HL-60 (cell line): ENCODE measurements at regions not wholly inside any gene's neighbourhood (a gene's known extent, or its start where the extent isn't known, plus 50 kb on each side); places are given as distances from the start of the nearest gene placed in this dataset.

Source experiments
- DNase-seq, 2 experiments: peaks; one replicate each; pipeline ENCODE4 v3.0.0-alpha.2; 2010 to 2020; ENCODE audit warnings: low read depth in 1 of 2, low spot score in 1 of 2
- H3K27ac ChIP-seq: fragments of 250-450 bp; sonication (Bioruptor Pico); replicated peaks from 2 replicates; pipeline ENCODE4 v1.5.1; 2020; ENCODE audit warnings: mild to moderate bottlenecking, moderate library complexity
- H3K27me3 ChIP-seq: fragments of 250-450 bp; sonication (Bioruptor Pico); 2 replicates; pipeline ENCODE4 v1.5.1; 2021; ENCODE audit warnings: mild to moderate bottlenecking, moderate library complexity; ENCODE audit not compliant: insufficient read depth, poor library complexity, severe bottlenecking
- H3K4me3 ChIP-seq: replicated peaks from 2 replicates; pipeline ENCODE4 v1.5.1; 2011; ENCODE audit warnings: mild to moderate bottlenecking, control low read depth, low read length; ENCODE audit not compliant: insufficient read depth
- GABPA ChIP-seq: IDR thresholded peaks from 2 replicates; pipeline ENCODE4 v1.6.1; 2012; ENCODE audit warnings: low read depth
- POLR2AphosphoS5 ChIP-seq: IDR thresholded peaks from 2 replicates; pipeline ENCODE4 v1.6.1; 2012; ENCODE audit warnings: low read depth
- SPI1 ChIP-seq: IDR thresholded peaks from 2 replicates; pipeline ENCODE4 v1.6.1; 2012; ENCODE audit warnings: low read depth, mild to moderate bottlenecking, borderline replicate concordance
- TF ChIP-seq, protein P1 (sequence below): IDR thresholded peaks from 2 replicates; pipeline ENCODE4 v1.6.1; 2012; ENCODE audit warnings: low read depth; ENCODE audit not compliant: insufficient replicate concordance
- TF ChIP-seq, protein P2 (sequence below): IDR thresholded peaks from one replicate; pipeline ENCODE4 v1.5.1; 2011; ENCODE audit warnings: low read length, control low read depth, inconsistent platforms; ENCODE audit not compliant: insufficient read depth

DNA sequence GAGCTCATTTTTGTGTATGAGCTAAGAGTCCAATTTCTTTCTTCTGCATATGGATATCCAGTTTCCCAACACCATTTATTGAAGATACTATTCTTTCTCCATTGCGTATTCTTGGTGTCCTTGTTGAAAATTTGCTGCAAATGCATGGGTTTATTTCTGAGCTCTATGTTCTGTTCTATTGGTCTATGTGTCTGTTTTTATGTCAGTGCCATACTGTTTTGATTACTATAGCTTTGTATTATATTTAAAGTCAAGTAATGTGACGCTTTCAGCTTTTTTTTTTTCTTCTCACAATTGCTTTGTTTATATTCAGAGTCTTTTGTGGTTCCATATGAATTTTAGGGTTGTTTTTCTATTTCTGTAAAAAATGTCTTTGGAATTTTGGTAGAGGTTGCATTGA, 247.1 kb upstream of the TBX3 start:
- no peak for TF ChIP-seq GABPA
- TF ChIP-seq, protein P1, sequence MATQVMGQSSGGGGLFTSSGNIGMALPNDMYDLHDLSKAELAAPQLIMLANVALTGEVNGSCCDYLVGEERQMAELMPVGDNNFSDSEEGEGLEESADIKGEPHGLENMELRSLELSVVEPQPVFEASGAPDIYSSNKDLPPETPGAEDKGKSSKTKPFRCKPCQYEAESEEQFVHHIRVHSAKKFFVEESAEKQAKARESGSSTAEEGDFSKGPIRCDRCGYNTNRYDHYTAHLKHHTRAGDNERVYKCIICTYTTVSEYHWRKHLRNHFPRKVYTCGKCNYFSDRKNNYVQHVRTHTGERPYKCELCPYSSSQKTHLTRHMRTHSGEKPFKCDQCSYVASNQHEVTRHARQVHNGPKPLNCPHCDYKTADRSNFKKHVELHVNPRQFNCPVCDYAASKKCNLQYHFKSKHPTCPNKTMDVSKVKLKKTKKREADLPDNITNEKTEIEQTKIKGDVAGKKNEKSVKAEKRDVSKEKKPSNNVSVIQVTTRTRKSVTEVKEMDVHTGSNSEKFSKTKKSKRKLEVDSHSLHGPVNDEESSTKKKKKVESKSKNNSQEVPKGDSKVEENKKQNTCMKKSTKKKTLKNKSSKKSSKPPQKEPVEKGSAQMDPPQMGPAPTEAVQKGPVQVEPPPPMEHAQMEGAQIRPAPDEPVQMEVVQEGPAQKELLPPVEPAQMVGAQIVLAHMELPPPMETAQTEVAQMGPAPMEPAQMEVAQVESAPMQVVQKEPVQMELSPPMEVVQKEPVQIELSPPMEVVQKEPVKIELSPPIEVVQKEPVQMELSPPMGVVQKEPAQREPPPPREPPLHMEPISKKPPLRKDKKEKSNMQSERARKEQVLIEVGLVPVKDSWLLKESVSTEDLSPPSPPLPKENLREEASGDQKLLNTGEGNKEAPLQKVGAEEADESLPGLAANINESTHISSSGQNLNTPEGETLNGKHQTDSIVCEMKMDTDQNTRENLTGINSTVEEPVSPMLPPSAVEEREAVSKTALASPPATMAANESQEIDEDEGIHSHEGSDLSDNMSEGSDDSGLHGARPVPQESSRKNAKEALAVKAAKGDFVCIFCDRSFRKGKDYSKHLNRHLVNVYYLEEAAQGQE: no peak
- no peak for TF ChIP-seq SPI1
- TF ChIP-seq, protein P2, sequence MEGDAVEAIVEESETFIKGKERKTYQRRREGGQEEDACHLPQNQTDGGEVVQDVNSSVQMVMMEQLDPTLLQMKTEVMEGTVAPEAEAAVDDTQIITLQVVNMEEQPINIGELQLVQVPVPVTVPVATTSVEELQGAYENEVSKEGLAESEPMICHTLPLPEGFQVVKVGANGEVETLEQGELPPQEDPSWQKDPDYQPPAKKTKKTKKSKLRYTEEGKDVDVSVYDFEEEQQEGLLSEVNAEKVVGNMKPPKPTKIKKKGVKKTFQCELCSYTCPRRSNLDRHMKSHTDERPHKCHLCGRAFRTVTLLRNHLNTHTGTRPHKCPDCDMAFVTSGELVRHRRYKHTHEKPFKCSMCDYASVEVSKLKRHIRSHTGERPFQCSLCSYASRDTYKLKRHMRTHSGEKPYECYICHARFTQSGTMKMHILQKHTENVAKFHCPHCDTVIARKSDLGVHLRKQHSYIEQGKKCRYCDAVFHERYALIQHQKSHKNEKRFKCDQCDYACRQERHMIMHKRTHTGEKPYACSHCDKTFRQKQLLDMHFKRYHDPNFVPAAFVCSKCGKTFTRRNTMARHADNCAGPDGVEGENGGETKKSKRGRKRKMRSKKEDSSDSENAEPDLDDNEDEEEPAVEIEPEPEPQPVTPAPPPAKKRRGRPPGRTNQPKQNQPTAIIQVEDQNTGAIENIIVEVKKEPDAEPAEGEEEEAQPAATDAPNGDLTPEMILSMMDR: no peak
- TF ChIP-seq POLR2AphosphoS5: no peak
- DNase-seq: no peak
- no peak overlapping the region for H3K4me3 ChIP-seq
- H3K27ac ChIP-seq: no peak overlapping the region
- no peaks in the 10 kb centered on the region for H3K27me3 ChIP-seq

DNA sequence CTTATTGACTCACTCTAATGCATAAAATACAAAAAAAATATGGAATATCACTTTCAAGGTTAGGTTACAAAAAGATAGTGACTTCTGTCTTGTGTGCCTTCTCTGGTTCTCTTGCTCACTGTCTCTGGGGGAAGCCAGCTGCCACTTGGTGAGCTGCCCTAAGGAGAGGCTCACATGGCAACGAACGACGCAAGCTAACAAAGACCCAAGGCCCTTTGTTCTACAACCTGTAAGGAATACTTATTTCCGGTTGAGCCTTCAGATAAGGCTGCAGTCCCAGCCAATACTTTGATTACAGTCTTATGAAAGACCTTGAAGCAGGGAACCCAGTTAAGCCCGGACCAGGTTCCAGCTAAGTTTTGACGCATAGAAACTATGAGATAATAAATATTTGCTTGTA, 242.4 kb upstream of the TBX3 start:
- no peak for DNase-seq

DNA sequence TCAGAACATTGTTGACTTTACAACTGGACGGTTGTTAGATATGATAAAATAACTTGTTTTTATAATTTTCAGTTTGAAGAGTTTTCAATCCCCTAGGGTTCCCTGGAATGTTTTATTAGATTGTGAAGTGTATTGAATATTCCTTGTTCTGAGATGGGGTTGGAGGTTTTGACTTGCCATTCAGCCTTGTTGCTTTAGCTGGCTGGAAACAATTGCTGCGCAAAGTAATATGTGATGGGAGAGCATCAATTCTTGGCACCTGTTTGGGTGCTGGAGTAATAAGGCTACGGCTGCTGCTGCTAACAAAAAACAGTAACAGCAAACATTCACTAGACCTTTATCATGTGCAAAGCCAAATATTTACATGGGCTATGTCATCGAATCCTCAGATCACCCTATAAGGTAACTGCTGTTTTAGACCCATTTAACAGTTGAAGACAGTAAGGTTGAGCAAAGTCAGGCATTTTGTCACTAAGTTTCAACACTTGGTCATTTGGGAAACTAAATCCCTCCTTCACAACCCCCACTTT, 241.0 kb upstream of the TBX3 start:
- H3K27ac ChIP-seq: no peak overlapping the region
- TF ChIP-seq, protein P2: no peak
- TF ChIP-seq SPI1: no peak
- TF ChIP-seq GABPA: no peak
- TF ChIP-seq POLR2AphosphoS5: no peak
- TF ChIP-seq, protein P1: no peak
- DNase-seq: no peak

More for the DNA sequence above, 242.4 kb upstream of the TBX3 start:
- no peak overlapping the region for H3K27ac ChIP-seq
- no peak overlapping the region for H3K4me3 ChIP-seq
- H3K27me3 ChIP-seq: no peaks in the 10 kb centered on the region
- no peak for TF ChIP-seq POLR2AphosphoS5
- TF ChIP-seq SPI1: no peak
- TF ChIP-seq, protein P2: no peak
- no peak for TF ChIP-seq GABPA
- TF ChIP-seq, protein P1: no peak

More for the DNA sequence above, 241.0 kb upstream of the TBX3 start:
- Histone ChIP-seq H3K27me3 (no peaks in the 10 kb centered on the region), H3K4me3 (no peak overlapping the region)
